ENCODE measurements at regions not wholly inside any gene's neighbourhood (a gene's known extent, or its start where the extent isn't known, plus 50 kb on each side); places are given as distances from the start of the nearest gene placed in this dataset.

DNA sequence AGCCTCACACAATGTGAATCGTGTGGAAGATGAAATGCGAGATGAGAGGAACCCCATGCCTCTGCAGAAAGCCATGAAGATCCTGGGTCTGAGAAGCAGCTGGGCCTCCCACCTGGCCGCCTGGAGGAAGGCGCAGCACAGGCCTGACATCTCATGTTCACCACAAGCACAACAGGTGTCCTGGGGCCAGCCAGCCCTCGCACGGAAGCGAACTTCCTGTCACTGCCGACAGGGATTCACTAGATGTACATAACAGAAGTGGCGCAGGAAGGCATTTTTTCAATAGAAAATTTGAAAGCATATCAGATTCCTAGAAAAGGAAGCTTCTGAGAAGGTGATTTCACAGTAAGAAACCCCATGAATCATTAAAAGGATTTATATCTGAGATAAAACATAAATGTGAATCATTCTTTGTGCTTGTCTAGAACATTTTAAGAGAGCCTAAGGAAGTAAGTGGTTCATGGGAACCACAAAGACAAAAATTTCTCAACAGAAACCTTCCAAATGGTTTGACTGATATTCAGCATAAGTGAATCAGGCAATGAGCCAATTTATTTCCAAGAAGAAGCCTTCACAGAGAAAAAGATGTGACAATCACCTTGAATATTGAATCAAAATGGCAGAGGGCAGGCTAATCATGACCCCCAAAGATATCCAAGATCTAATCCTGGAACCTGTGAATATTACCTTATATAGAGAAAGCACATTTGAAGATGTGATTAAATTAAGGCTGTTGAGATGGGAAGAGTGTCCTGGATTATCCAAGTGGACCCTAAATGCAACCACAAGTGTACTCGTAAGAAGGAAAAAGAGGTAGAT is 311.9 kb downstream of the DUSP6 start:
- no peak for TF ChIP-seq POLR2A (IDR thresholded peaks at IDR 0.05)
- TF ChIP-seq, protein P1, sequence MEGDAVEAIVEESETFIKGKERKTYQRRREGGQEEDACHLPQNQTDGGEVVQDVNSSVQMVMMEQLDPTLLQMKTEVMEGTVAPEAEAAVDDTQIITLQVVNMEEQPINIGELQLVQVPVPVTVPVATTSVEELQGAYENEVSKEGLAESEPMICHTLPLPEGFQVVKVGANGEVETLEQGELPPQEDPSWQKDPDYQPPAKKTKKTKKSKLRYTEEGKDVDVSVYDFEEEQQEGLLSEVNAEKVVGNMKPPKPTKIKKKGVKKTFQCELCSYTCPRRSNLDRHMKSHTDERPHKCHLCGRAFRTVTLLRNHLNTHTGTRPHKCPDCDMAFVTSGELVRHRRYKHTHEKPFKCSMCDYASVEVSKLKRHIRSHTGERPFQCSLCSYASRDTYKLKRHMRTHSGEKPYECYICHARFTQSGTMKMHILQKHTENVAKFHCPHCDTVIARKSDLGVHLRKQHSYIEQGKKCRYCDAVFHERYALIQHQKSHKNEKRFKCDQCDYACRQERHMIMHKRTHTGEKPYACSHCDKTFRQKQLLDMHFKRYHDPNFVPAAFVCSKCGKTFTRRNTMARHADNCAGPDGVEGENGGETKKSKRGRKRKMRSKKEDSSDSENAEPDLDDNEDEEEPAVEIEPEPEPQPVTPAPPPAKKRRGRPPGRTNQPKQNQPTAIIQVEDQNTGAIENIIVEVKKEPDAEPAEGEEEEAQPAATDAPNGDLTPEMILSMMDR (IDR thresholded peaks at IDR 0.05): no peak
